ENCODE measurements at regions not wholly inside any gene's neighbourhood (a gene's known extent, or its start where the extent isn't known, plus 50 kb on each side); places are given as distances from the start of the nearest gene placed in this dataset.

- intact Hi-C loops (cut with micrococcal nuclease; ENCODE audit: unreplicated experiment): no loop called here
- Histone ChIP-seq H3K4me3 (no peak overlapping the region), H4K20me1 (ENCODE audit: insufficient read depth) (0 out of 2 replicates have a peak, but pooled peaks cover 3% of the 10 kb centered on the region), H3K9me3 (ENCODE audit: insufficient read depth, low read depth) (no peaks in the 10 kb centered on the region), H3K36me3 (ENCODE audit: low read depth) (no peaks in the 10 kb centered on the region), H3K27ac (no peak overlapping the region), H3K4me1 (replicated peaks; ENCODE audit: insufficient read depth) (no peaks in the 10 kb centered on the region), H3K4me2 (no peak overlapping the region), H3K27me3 (ENCODE audit: insufficient read depth, low read depth) (peaks cover 55% of the 10 kb centered on the region), H2AFZ (no peak overlapping the region), H3F3A (ENCODE audit: insufficient read depth, low read depth) (no peaks in the 10 kb centered on the region), H3K79me2 (ENCODE audit: low read depth) (no peaks in the 10 kb centered on the region), H3K9me2 (ENCODE audit: insufficient read depth) (no peaks in the 10 kb centered on the region)
- BruUV-seq (replicated peaks): no TSS peak
- ChIA-PET CTCF (no interaction called here), POLR2A (ENCODE audit: unreplicated experiment) (no interaction called here)
- TF ChIP-seq EZH2 (IDR thresholded peaks at IDR 0.05; ENCODE audit: low read depth) (no peak), CTCF (conservative IDR thresholded peaks at IDR 0.05) (no peak)
- DNase-seq: no peak
These were observed 574.7 kb upstream of the PLXNA2 start for GRCh38 chr1:208818770-208819445.

- peaks cover 58% of the 10 kb centered on the region for H3K27me3 ChIP-seq (ENCODE audit: insufficient read depth, low read depth)
- TF ChIP-seq CTCF (conservative IDR thresholded peaks at IDR 0.05): no peak
- H3K79me2 ChIP-seq (ENCODE audit: low read depth): no peaks in the 10 kb centered on the region
- no peak overlapping the region for H3K4me2 ChIP-seq
- 0 out of 2 replicates have a peak, but pooled peaks cover 3% of the 10 kb centered on the region for H4K20me1 ChIP-seq (ENCODE audit: insufficient read depth)
- no peak overlapping the region for H2AFZ ChIP-seq
- CTCF ChIA-PET: no interaction called here
- H3K4me1 ChIP-seq (replicated peaks; ENCODE audit: insufficient read depth): no peaks in the 10 kb centered on the region
- intact Hi-C loops (cut with micrococcal nuclease; ENCODE audit: unreplicated experiment): no loop called here
- H3K36me3 ChIP-seq (ENCODE audit: low read depth): no peaks in the 10 kb centered on the region
- H3K9me2 ChIP-seq (ENCODE audit: insufficient read depth): no peaks in the 10 kb centered on the region
- no TSS peak for BruUV-seq (replicated peaks)
- POLR2A ChIA-PET (ENCODE audit: unreplicated experiment): no interaction called here
- no peak for DNase-seq
- no peaks in the 10 kb centered on the region for H3K9me3 ChIP-seq (ENCODE audit: insufficient read depth, low read depth)
- no peaks in the 10 kb centered on the region for H3F3A ChIP-seq (ENCODE audit: insufficient read depth, low read depth)
- H3K4me3 ChIP-seq: no peak overlapping the region
- no peak overlapping the region for H3K27ac ChIP-seq
These were observed 576.5 kb upstream of the PLXNA2 start for GRCh38 chr1:208820580-208821212.

- DNase-seq: no peak
- peaks cover 70% of the 10 kb centered on the region for H3K27me3 ChIP-seq (ENCODE audit: insufficient read depth, low read depth)
- no peak overlapping the region for H3K27ac ChIP-seq
- H2AFZ ChIP-seq: no peak overlapping the region
- no peak overlapping the region for H3K4me3 ChIP-seq
- no peaks in the 10 kb centered on the region for H3K36me3 ChIP-seq (ENCODE audit: low read depth)
- no peaks in the 10 kb centered on the region for H3K9me3 ChIP-seq (ENCODE audit: insufficient read depth, low read depth)
- no peaks in the 10 kb centered on the region for H3K9me2 ChIP-seq (ENCODE audit: insufficient read depth)
- ChIA-PET POLR2A (ENCODE audit: unreplicated experiment) (no interaction called here), CTCF (no interaction called here)
- H3K4me2 ChIP-seq: no peak overlapping the region
- intact Hi-C loops (cut with micrococcal nuclease; ENCODE audit: unreplicated experiment): no loop called here
- 0 out of 2 replicates have a peak, but pooled peaks cover 3% of the 10 kb centered on the region for H4K20me1 ChIP-seq (ENCODE audit: insufficient read depth)
- no peak for TF ChIP-seq CTCF (conservative IDR thresholded peaks at IDR 0.05)
- no peak for TF ChIP-seq EZH2 (IDR thresholded peaks at IDR 0.05; ENCODE audit: low read depth)
- no peaks in the 10 kb centered on the region for H3F3A ChIP-seq (ENCODE audit: insufficient read depth, low read depth)
- H3K79me2 ChIP-seq (ENCODE audit: low read depth): no peaks in the 10 kb centered on the region
- no peaks in the 10 kb centered on the region for H3K4me1 ChIP-seq (replicated peaks; ENCODE audit: insufficient read depth)
- no TSS peak for BruUV-seq (replicated peaks)
These were observed 577.8 kb upstream of the PLXNA2 start for GRCh38 chr1:208821939-208822338.

All from PC-9 (cell line).